ENCODE measurements at regions not wholly inside any gene's neighbourhood (a gene's known extent, or its start where the extent isn't known, plus 50 kb on each side); places are given as distances from the start of the nearest gene placed in this dataset.

- TF ChIP-seq POLR2A (IDR thresholded peaks at IDR 0.05) = no peak
- no peak for TF ChIP-seq CTCF (IDR thresholded peaks at IDR 0.05)
These were observed 874.0 kb downstream of the PLOD2 start for GRCh38 chr3:145286937-145287336.
